ENCODE measurements at regions not wholly inside any gene's neighbourhood (a gene's known extent, or its start where the extent isn't known, plus 50 kb on each side); places are given as distances from the start of the nearest gene placed in this dataset.

GRCh38 chr6:22006795-22007194, 290.0 kb downstream of the PRL start:
- no peak for ATAC-seq
- TF ChIP-seq TOX (CRISPR knock-in tag; IDR thresholded peaks at IDR 0.05; ENCODE audit: borderline replicate concordance): no peak
- no peak for TF ChIP-seq PATZ1 (CRISPR knock-in tag; IDR thresholded peaks at IDR 0.05; ENCODE audit: borderline replicate concordance)
- no peak for TF ChIP-seq TSHZ2 (CRISPR knock-in tag; IDR thresholded peaks at IDR 0.05)
- TF ChIP-seq CREB5 (CRISPR knock-in tag; IDR thresholded peaks at IDR 0.05; ENCODE audit: low read depth): no peak
- no peak for TF ChIP-seq ARNTL (CRISPR knock-in tag; IDR thresholded peaks at IDR 0.05; ENCODE audit: borderline replicate concordance, low read depth)
- TF ChIP-seq RARB (CRISPR knock-in tag; IDR thresholded peaks at IDR 0.05): no peak
- no peak for TF ChIP-seq POU6F1 (CRISPR knock-in tag; IDR thresholded peaks at IDR 0.05; ENCODE audit: borderline replicate concordance, low read depth)
- TF ChIP-seq ZNF565 (CRISPR knock-in tag; conservative IDR thresholded peaks at IDR 0.05; ENCODE audit: low read depth): no peak
- TF ChIP-seq ISL1 (CRISPR knock-in tag; IDR thresholded peaks at IDR 0.05): no peak
- no peak for TF ChIP-seq TCF4 (CRISPR knock-in tag; IDR thresholded peaks at IDR 0.05; ENCODE audit: borderline replicate concordance)
- TF ChIP-seq GLIS3 (CRISPR knock-in tag; IDR thresholded peaks at IDR 0.05): no peak
- TF ChIP-seq ESRRG (CRISPR knock-in tag; IDR thresholded peaks at IDR 0.05): no peak
- no peak for TF ChIP-seq CSDC2 (CRISPR knock-in tag; IDR thresholded peaks at IDR 0.05)
- no peak for TF ChIP-seq ZC3H10 (CRISPR knock-in tag; IDR thresholded peaks at IDR 0.05)
- TF ChIP-seq ZFP3 (CRISPR knock-in tag; IDR thresholded peaks at IDR 0.05): no peak
- TF ChIP-seq ZFP30 (CRISPR knock-in tag; IDR thresholded peaks at IDR 0.05): no peak

GRCh38 chr6:22007469-22007868, 289.4 kb downstream of the PRL start:
- no peak for TF ChIP-seq POU6F1 (CRISPR knock-in tag; IDR thresholded peaks at IDR 0.05; ENCODE audit: borderline replicate concordance, low read depth)
- no peak for ATAC-seq

GRCh38 chr6:22008248-22008836, 288.5 kb downstream of the PRL start:
- no peak for TF ChIP-seq ZFP30 (CRISPR knock-in tag; IDR thresholded peaks at IDR 0.05)
- TF ChIP-seq OSR1 (CRISPR knock-in tag; IDR thresholded peaks at IDR 0.05): no peak
- TF ChIP-seq CREB5 (CRISPR knock-in tag; IDR thresholded peaks at IDR 0.05; ENCODE audit: low read depth): no peak
- no peak for ATAC-seq

- TF ChIP-seq OSR1 (CRISPR knock-in tag; IDR thresholded peaks at IDR 0.05) (no peak), CSRNP3 (CRISPR knock-in tag; IDR thresholded peaks at IDR 0.05) (no peak), TOX (CRISPR knock-in tag; IDR thresholded peaks at IDR 0.05; ENCODE audit: borderline replicate concordance) (no peak), TCF4 (CRISPR knock-in tag; IDR thresholded peaks at IDR 0.05; ENCODE audit: borderline replicate concordance) (no peak), TSHZ2 (CRISPR knock-in tag; IDR thresholded peaks at IDR 0.05) (no peak), ZNF565 (CRISPR knock-in tag; conservative IDR thresholded peaks at IDR 0.05; ENCODE audit: low read depth) (no peak), ZNF8 (CRISPR knock-in tag; IDR thresholded peaks at IDR 0.05) (no peak), ZFP30 (CRISPR knock-in tag; IDR thresholded peaks at IDR 0.05) (no peak)
- ATAC-seq: no peak
Observed at GRCh38 chr6:22010102-22010501, 286.7 kb downstream of the PRL start.
